CMK (cell line): ENCODE measurements at regions not wholly inside any gene's neighbourhood (a gene's known extent, or its start where the extent isn't known, plus 50 kb on each side); places are given as distances from the start of the nearest gene placed in this dataset.

Experiments used
- DNase-seq: peaks from one replicate; pipeline ENCODE4 v3.0.0-alpha.2; 2010; ENCODE audit warnings: low read depth

DNA sequence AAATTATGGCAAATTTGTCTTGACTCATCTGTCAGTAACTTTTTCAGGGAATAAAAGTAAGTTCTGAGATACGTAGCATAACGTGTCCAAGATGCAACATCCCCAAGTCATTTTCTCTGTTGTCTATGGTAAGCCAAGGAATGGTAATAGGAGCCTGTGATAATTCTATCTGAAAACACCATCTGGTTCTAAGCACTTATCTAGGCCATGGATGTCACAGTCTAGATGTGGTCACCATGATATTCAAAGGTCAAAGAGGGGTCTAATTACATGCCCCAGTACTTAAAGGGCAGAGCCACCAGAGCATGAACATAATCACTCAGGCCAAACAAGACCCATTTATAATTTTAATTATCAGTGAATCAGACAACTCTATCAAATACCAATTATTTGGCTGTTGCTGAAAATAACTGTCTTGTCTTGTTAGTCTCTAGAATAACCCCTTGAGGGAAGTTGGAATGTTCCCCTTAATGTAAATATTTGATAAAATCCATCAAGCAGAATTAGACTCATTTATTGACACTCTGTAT is 225.1 kb upstream of the MPPED2 start:
- DNase-seq: peak; percentile 17

DNA sequence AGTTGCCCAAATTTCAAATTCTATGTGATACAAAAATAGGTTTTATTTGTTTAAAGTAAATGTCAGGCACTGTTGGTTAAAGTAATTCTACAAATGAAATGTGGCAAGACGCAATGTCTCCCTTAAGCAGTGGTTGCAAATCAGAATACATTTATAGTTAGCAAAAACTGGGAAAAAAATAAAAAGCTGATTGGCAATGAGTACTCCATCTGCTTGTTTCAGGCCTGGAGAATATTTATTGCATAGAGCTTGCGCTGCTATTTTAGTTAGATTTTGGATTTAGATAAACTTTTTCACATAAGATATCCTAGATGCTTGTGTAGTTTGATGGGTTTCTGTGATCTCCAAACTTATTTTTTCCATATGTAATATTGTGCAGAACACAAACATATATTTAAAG is 224.0 kb upstream of the MPPED2 start:
- no peak for DNase-seq

DNA sequence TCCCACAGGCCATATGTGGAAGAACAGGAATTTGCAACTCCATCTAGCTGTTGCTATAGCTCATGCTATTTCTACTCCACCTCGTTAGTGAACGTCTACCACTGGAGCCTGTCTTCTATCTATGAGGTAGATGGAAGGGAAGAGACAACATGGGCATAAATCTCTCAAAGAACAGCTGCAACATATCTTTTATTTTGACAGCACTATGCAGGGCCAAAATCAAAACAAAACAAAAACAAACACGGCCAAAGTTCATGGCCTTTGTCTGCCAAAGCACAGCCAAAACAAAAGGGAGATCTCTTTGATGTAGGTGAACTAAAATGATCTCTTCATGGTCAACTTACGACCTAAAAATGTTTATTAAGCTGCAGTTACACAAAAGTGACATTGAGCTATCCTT is 215.2 kb upstream of the MPPED2 start:
- no peak for DNase-seq

DNA sequence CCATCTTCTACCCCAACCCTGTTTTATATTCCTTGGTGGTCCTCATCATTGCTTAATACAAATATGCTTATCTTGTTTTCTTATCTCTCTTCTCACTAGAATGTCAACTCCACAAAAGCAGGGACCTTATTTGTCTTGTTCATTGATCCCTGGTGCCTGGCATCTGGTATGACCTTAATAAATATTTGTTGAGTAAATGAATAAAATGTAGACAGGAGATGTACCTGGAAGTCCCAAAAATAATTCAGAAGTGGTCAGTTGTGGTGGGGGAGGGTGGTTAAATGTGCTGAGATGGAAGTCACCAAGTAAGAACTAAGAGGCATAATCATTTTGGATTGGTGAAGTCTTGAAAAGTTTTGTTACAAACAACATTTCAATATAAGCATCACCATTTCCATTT is 214.8 kb upstream of the MPPED2 start:
- DNase-seq: no peak

DNA sequence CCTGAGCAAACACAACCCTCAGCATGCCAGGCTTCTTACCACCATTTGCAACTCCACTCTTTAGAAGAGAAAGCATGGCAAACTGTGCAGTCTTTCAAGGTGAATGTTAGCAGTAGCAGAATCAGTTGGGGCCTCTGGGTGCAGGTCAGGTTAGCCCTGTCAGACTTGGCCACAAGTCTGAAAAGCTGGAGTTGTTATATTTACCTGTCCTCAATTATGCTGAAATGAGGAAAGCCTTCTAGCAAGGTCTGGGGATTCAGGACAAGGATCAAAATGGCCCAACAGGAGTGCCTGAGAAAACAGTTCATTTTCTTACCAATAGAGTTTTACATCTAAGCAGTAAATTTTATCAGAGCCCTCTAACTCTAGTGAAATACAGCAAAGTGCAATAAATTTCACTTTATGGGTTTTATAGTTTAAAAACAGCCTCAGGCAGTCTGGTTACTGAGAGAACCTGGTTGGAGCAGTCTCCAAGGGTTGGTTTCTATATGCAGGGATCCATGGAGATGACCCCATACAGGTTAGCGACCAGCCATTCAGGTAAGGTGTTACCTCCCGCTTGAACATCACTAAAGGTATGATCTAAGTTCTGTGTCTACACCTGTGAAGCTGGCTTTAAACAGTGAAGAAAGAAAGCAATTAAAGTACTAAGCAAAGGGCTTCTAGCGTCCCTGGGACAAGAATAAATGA is 212.5 kb upstream of the MPPED2 start:
- no peak for DNase-seq

DNA sequence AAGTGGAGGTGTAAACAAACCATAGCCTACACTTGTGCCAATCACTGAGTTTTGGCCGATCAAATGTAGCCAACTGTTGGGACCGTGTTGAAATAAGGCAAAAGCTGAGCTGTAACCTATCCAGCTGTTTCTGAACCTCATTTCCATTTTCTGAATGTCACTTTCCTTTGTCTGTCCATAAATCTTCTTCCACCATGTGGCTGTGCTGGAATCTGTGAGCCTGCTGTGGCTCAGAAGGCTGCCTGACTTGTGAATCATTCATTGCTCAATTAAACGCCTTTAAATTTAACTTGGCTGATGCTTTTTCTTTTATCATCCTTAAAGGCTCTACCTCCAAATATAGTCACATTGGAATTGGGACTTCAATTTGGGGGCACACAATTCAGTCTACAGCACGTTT is 203.1 kb upstream of the MPPED2 start:
- no peak for DNase-seq

DNA sequence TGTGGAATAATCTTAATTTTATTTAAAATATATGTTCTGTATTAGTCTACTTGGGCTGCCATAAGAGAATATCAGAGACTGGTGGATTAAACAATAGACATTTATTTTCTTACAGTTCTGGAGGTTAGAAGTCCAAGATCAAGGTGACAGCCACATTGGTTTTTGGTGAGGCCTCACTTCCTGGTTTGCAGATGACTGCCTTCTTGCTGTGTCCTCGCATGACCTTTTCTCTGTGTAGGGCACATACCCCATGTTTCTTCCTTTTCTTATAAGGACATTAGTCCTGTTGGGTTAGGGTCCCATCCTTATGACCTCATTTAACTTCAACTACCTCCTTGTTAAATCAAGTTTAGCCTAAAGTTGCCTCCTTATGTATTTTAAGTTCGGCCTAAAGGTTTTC is 202.7 kb upstream of the MPPED2 start:
- DNase-seq: no peak

DNA sequence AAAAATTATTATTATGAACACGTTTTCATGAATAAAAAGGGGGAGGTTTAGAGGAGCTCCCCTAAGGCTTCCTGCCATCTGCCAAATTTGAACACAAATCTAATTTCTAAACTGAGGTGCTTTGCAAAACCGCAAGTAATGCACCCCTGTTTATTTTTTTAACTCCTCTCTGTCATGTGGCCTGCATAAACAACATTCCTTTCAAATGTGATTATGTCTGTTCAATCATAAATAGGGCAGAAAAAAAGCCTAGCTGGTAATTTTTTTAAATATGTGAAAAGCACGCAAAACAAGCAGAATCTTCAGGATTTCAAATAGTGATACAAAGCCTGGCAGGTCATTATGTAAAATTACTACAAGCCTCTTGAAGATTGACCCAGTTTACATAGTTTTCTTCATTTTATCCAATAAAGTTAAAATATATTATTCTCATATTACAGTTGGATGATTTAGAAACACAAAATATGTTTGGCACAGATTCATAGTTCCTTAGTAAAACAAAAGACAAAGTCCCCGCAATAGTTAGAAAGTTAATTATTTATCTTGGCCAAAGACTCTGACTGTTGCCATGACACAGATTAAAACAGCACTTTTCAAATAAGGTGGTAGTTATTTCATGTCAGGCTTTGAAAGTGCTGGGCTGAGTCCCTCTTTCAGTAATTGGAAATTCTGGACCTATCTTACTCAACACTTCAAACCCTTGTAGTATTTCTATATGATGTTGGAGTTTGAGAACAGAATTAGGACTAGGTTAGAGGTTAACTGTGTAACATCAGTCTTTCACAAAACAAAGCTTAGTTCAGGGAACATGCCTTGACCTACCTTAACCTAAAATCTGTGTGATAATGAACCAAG is 200.3 kb upstream of the MPPED2 start:
- DNase-seq: no peak

DNA sequence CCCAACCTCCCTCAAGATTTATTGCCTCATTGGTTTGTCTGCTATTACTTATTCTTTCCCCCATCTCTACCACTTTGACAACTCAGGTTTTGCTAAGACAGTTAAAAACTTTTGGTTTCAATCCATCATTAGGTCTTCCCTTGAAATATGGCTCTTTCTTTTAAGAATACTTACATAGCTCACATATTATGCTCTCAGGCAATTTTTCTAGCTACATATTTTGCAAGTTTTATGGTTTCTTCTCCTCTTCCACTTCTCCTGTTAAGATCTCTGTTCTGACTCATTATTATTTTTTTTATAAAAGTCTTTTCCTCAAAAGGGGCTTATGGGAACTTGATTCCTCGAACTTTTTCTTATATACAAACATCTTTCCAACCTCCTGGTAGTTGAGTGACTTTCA is 192.4 kb upstream of the MPPED2 start:
- no peak for DNase-seq

DNA sequence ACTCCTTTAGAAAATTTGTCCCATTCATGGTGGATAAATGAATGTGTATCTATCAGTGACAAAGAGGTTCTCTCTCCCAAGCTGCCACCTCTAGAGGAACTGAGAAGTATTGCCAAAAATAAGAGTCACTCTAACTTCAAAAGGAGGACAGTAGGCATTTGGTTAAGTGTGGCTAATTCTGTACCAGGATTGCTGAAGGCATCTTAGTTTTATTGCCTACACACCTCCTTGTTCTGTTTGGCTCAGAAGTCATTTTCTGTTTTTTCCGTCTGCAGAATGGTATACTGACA is 189.0 kb upstream of the MPPED2 start:
- DNase-seq: no peak

DNA sequence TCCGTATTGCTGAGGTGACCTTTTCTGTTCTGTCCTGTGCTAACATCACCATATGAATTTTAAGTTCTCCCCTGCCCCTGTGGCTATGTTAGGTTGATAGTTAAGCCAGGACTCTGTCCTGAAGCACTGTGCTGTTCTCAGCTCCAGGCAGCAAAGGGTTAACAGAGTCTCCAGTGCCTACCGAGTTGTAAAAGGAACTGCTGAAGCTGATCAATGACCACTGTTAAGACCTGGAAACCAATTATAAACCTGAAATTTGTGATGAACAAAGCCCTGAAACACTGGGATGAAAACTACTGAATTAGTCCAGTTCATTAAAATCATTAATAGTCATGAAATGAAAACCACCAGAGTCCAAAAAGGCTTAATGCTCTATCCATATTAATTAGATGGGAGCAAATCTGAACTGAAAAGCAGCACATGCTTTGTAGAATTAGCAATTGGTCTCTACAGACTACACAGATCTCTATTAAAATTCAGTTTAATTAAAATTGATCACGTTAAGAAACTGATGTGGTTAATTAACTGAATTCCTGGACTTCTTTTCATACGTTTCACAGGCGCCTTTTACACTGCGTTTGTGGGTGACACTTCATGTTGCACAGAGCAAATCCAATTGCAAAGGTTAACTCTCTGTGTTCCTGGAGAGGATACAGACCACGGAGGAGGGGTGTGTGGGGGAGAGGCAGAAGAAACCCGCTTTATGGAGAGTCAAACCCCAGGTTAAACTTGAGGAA is 188.5 kb upstream of the MPPED2 start:
- DNase-seq: no peak

DNA sequence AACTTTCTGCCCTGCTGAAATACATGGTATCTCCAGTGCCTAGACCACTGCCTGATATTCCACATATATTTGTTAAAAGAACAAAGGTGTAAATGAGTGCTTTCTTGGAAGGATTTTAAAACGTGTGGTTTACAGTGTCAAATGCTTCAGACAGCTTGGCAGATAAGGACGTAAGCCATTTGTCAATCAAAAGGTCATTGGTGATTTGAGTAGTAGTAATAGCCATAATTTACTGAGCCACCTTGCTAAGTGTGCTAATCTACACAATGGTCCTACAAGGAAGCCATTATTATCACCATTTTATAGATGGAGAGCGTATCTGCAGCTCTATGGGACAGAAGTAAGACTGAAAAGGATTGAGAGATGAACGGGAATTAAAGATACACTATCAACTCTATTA is 186.8 kb upstream of the MPPED2 start:
- no peak for DNase-seq

DNA sequence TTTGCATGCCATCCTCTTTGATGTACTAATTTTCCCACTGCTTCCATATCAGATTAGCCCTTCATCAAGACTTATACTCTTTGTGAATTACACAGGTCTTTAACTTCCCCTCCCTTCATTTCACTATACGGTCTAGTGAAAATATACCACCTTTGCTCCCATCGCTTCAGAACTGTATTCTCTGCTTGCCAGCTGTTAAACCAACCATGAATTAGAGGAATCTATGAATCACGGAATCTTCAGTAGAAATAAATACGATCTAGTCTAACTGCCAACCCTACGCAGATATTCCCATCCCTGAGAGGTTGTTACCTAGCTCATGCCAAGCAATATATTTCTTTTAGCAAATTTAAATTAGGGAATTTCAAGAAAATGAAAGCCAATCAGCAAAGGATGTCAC is 177.8 kb upstream of the MPPED2 start:
- DNase-seq: no peak

DNA sequence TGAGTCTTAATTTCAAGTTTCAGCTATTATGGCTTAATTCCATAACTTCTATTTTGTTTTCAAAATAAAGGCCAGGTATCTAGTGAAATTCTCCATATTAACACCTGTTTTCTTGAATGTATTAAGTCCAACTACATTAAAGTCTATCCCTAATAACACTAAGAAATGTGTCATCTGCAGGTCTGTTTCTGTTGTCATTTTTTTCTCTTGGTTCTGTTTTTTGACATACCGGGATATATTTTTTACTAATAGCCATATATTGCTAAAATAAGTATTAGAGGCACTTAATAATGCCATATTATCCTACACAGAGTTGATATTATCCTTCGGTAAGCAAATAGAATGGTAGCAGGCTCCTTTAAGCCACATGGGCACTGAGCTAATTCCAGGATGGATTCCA is 176.0 kb upstream of the MPPED2 start:
- no peak for DNase-seq

DNA sequence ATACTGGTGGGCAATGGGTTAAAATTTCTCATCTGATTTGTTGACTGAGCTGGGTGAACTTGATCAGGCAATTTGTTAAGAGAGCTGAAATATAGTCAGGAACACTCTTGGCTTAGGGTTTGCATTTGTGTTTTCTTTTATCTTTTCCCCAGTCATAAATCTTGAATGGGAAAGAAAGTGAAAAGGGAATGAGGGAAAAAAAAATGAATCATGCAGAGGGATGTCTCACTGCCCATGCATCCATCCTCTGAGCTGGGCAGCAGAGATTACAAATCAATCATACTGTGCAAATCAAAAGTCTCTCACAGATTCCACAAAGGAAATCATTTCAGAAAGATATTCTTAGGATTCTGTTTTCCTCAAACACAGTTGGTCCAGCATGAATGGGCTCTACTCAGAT is 174.2 kb upstream of the MPPED2 start:
- no peak for DNase-seq

DNA sequence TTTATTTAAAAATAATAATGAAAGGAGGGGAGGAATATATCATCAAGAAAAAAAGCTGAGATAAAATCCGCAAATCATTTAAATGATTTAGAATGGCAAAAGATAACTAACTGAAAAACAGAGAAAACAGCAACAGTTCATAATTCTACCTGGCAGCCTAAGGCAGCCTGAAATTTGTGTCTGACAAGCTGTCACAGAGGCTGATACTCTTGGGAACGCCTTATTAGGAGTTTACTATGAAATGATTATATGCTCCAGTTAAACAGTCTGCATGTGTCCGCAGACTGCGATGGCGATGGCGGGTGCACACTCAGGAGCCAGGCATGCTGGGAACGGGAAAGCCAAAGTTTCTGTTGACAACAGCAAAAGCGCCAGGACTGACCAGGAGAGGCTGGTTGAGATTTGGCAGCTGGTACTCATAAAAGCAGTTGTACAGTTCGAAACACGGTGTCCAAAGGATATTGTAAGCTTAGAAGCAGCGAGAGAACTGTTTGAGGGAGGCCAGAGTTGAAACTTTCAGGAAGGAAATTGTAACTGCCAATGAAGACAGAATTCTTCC is 172.9 kb upstream of the MPPED2 start:
- no peak for DNase-seq

DNA sequence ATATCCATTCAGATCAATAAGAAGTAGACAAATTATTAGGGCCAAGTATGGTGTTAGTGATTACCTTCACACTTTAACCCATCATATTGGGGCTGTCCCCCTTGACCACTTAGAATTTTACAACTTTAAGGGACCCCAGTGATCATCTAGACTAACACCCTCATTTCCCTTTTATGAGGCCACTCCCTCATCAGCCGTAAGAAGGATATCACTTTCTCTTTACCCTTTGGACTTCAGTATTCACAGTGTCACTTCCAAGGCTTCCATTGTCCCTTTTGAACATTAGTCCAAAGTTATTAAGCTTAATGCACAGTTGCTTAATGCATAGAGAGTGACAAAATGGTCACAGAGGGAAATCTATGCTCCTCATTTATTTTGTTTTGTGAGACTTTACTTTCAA is 172.4 kb upstream of the MPPED2 start:
- no peak for DNase-seq

DNA sequence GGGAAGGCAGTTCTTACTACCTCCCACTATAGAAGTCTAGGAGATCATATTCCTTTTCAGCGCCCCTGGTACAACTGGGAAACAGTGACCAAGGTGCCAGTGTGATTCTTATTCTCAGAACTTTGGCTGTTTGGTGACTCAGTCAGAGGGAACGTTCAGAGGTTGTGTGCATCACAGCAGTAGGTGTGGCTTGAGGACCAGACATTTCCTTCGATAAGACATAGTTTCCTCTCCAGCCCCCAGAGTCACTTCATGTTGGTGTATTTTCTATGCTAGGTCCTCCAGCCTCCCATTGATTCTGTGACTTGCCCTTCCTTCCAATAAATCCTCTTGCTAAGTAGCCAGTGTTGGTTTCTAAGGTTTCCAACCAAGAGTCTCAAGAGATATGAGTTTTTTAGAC is 171.9 kb upstream of the MPPED2 start:
- peak; percentile 31 for DNase-seq

DNA sequence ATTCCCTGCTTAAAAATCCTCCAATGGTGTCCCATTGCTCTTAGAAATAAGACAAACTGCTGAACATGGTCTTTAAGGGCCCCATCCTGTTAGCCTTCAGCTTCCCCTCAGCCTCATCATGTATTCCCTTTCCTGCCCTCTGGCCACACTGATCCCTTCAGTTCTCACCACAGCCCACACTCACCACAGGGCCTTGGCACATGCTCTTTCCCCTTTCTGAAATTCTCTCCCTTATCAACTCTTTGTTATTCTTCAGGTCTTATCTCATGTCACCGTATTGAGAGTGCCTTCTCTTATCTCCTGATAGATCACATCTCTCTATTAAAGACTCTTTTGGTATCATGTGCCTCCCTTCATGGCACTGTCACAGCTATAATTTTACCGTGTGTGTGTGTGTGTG is 167.8 kb upstream of the MPPED2 start:
- peak; percentile 71 for DNase-seq

DNA sequence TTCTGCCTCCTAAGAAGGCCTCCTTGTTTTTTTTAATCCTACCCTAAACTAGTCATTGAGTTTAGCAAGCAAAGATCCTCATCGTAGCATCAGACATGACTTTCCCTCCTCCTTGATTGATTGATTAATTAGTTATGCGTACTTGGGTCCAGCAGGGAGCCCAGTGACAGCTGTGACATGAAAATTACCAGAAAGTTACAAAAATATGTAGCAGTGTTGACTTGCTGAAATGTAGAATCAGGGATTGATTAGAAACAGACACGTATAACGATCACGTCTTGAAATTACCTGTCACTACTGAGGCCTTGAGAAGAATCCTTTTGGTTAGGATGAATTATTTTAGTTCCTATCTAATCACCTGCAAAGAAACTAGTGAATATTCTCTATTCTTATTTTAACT is 167.4 kb upstream of the MPPED2 start:
- DNase-seq: no peak

DNA sequence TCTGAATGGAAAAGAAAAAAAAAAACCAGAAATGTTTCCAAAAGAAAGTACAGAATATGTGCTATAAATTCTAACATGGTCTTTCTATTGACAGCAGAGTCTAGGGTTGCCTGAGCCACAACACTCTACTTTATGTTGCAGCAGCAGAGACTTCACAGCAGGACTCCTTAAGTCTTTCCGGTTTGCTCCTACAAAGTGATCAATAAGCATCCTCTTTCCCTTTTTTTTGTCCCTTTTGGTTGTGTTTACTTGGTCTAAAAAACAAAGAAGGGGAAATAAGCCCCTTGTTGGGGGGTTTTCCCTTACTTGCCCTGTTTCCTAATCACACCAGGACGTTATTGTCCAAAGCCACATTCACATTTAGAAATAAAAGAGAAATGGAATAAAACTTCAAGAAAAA is 163.1 kb upstream of the MPPED2 start:
- DNase-seq: no peak

DNA sequence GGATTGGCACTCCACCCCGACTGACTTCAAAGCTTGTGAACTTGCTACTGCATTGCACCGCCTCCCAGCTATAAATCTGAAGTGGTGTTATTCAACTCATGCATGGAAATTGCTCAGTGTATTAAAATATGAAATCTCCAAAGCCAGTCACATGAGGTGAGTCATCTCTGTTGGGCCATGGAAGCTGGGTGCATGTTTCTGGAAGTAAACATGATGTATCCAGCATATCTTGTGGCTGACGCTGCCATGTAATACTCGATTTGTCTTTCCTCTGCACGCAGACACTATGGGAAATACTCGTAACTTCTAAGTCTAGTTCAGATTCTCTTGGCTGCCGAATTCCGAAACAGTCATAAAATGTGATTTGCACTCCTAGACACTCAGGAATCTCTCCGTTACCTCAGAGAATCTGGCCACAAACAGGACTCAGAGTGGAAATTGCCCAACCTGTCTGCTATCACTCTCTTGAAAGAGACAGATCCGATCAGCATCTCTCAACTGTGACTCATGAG is 154.9 kb upstream of the MPPED2 start:
- no peak for DNase-seq

DNA sequence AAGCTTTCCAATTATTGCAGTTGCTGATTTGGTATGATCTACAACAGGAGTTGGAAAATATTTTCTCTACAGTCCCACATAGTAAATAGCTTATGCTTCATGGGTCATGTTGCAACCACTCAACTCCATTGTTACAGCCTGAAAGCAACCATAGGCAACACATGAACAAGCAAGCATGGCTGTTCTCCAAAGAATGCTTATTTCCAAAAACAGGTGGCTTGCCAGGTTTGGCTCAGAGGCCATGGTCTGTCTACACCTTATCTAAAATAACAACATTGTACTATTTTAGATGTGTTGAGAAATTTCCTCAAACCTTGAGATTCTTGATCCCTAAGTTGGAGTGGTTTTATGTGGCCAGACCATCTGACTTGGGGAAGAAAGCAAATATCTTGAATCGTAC is 153.9 kb upstream of the MPPED2 start:
- DNase-seq: no peak
